Panc1 (cell line): ENCODE measurements at regions not wholly inside any gene's neighbourhood (a gene's known extent, or its start where the extent isn't known, plus 50 kb on each side); places are given as distances from the start of the nearest gene placed in this dataset.
A peak's percentile ranks its signal among the peaks of the same experiment; 100 is the strongest.

Experiments used
- CTCF ChIP-seq: fragments of 450-650 bp; IDR thresholded peaks from 2 replicates; pipeline ENCODE4 v1.5.1; 2017; ENCODE audit warnings: mild to moderate bottlenecking
- POLR2AphosphoS5 ChIP-seq: IDR thresholded peaks from 2 replicates; pipeline ENCODE4 v1.6.1; 2012; ENCODE audit warnings: mild to moderate bottlenecking, low read depth, low read length, moderate library complexity
- REST ChIP-seq, 2 experiments: IDR thresholded peaks; 2 replicates each; pipeline ENCODE4 v1.6.1; 2011 to 2012; ENCODE audit warnings: low read depth in 2 of 2, control low read depth in 1 of 2, low read length in 1 of 2, mild to moderate bottlenecking in 1 of 2, moderate library complexity in 1 of 2; ENCODE audit not compliant: insufficient read depth in 1 of 2
- TCF7L2 ChIP-seq: IDR thresholded peaks from 2 replicates; pipeline ENCODE4 v1.6.1; 2011; ENCODE audit warnings: mild to moderate bottlenecking, low read depth, low read length, inconsistent platforms

- TF ChIP-seq CTCF (peak; percentile 13; the same call in 1 of the 2 replicates), POLR2AphosphoS5 (no peak), REST (IDR thresholded peaks at IDR 0.05; ENCODE audit: insufficient read depth in 1 of 2, low read depth in 2 of 2, low read length in 1 of 2) (no peak), TCF7L2 (no peak)
Measured at GRCh38 chr2:19051203-19051831, 307.1 kb downstream of the OSR1 start.
